OCI-LY3 (cell line): ENCODE measurements at regions not wholly inside any gene's neighbourhood (a gene's known extent, or its start where the extent isn't known, plus 50 kb on each side); places are given as distances from the start of the nearest gene placed in this dataset.

Source experiments
- EZH2phosphoT487 ChIP-seq: fragments of 200-600 bp; shearing (Covaris generic); IDR thresholded peaks from 2 replicates; pipeline ENCODE4 v1.6.1; 2018; ENCODE audit warnings: antibody characterized with exemption, mixed run types, low read depth
- TF ChIP-seq, protein P1 (sequence below): fragments of 200-600, 300-600 bp; sonication (generic); IDR thresholded peaks from 2 replicates; pipeline ENCODE4 v1.5.1; 2014; ENCODE audit warnings: antibody characterized with exemption, low read length, low read depth

DNA sequence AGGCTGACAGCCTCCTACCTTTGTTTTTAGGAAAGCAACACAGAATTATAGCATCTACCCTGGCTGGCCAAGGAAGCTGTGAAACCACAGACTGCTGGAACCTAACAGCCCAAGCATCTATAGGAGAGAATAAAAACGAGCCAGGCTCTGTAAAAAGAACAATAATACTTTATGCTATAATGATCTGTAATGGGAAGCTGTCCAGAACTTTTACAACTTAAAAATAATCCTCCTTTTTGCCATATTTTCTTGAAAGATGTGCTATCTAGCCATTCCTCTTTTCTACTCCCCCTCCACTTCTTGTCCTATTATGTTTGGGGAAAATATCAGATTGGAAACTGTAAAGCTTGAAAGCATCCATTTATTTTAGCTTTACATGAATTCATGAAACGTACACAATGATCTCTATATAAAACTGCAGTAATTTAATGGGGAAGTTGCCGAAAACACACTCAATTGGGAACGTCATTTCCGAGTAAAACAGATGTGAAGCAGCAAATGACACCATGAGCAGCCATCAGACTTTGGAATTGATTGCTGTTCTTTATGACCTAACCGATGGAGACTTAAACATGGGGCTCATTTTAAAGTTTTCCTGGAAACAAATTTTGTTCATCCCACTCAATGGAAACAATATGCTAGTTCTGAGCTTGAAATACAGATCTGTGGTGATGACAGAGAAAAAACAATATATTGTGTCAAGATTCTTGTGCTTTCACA, 450.3 kb upstream of the CLINT1 start:
- TF ChIP-seq, protein P1, sequence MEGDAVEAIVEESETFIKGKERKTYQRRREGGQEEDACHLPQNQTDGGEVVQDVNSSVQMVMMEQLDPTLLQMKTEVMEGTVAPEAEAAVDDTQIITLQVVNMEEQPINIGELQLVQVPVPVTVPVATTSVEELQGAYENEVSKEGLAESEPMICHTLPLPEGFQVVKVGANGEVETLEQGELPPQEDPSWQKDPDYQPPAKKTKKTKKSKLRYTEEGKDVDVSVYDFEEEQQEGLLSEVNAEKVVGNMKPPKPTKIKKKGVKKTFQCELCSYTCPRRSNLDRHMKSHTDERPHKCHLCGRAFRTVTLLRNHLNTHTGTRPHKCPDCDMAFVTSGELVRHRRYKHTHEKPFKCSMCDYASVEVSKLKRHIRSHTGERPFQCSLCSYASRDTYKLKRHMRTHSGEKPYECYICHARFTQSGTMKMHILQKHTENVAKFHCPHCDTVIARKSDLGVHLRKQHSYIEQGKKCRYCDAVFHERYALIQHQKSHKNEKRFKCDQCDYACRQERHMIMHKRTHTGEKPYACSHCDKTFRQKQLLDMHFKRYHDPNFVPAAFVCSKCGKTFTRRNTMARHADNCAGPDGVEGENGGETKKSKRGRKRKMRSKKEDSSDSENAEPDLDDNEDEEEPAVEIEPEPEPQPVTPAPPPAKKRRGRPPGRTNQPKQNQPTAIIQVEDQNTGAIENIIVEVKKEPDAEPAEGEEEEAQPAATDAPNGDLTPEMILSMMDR = no peak
- TF ChIP-seq EZH2phosphoT487 = no peak
